GM23248 (cell line): ENCODE measurements at regions not wholly inside any gene's neighbourhood (a gene's known extent, or its start where the extent isn't known, plus 50 kb on each side); places are given as distances from the start of the nearest gene placed in this dataset.

Source experiments
- DNase-seq: peaks from one replicate; pipeline ENCODE4 v3.0.0-alpha.2; 2015
- H2AFZ ChIP-seq: fragments of 200-600 bp; sonication (generic); 2 replicates; pipeline ENCODE4 v1.6.1; 2016; ENCODE audit warnings: antibody characterized with exemption
- H3F3A ChIP-seq: fragments of 200-600 bp; sonication (generic); 2 replicates; pipeline ENCODE4 v1.6.1; 2016; ENCODE audit warnings: mild to moderate bottlenecking, antibody characterized with exemption, mixed run types; ENCODE audit not compliant: insufficient read depth
- H3K27ac ChIP-seq: fragments of 200-600 bp; sonication (generic); 2 replicates; pipeline ENCODE4 v1.5.1; 2016; ENCODE audit warnings: mild to moderate bottlenecking
- H3K27me3 ChIP-seq: fragments of 200-600 bp; sonication (generic); replicated peaks from 2 replicates; pipeline ENCODE4 v1.6.1; 2016; ENCODE audit warnings: mild to moderate bottlenecking; ENCODE audit not compliant: insufficient read depth
- H3K36me3 ChIP-seq: fragments of 200-600 bp; sonication (generic); 2 replicates; pipeline ENCODE4 v1.6.1; 2016; ENCODE audit warnings: low read depth, mild to moderate bottlenecking
- H3K4me1 ChIP-seq: fragments of 200-600 bp; sonication (generic); 2 replicates; pipeline ENCODE4 v1.6.1; 2016; ENCODE audit warnings: mild to moderate bottlenecking; ENCODE audit not compliant: insufficient read depth
- H3K4me2 ChIP-seq: fragments of 200-600 bp; sonication (generic); one replicate; pipeline ENCODE4 v1.6.1; 2016; ENCODE audit warnings: mild to moderate bottlenecking; ENCODE audit not compliant: unreplicated experiment
- H3K4me3 ChIP-seq: fragments of 200-600 bp; sonication (generic); 2 replicates; pipeline ENCODE4 v1.5.1; 2016; ENCODE audit warnings: mild to moderate bottlenecking
- H3K79me2 ChIP-seq: fragments of 200-600 bp; sonication (generic); 2 replicates; pipeline ENCODE4 v1.6.1; 2016; ENCODE audit warnings: mild to moderate bottlenecking; ENCODE audit not compliant: insufficient read depth
- H3K9ac ChIP-seq: fragments of 200-600 bp; sonication (generic); 2 replicates; pipeline ENCODE4 v1.6.1; 2016; ENCODE audit warnings: mild to moderate bottlenecking
- H3K9me2 ChIP-seq: fragments of 200-600 bp; sonication (generic); 2 replicates; pipeline ENCODE4 v1.6.1; 2016; ENCODE audit warnings: mixed run types, mild to moderate bottlenecking, moderate library complexity; ENCODE audit not compliant: insufficient read depth
- H3K9me3 ChIP-seq: fragments of 200-600 bp; sonication (generic); one replicate; pipeline ENCODE4 v1.6.1; 2017; ENCODE audit warnings: low read depth
- H4K20me1 ChIP-seq: fragments of 200-600 bp; sonication (generic); 2 replicates; pipeline ENCODE4 v1.6.0; 2016; ENCODE audit not compliant: insufficient read depth
- EZH2 ChIP-seq: fragments of 200-600 bp; sonication (generic); IDR thresholded peaks from 2 replicates; pipeline ENCODE4 v1.6.1; 2018; ENCODE audit warnings: antibody characterized with exemption, mild to moderate bottlenecking; ENCODE audit not compliant: insufficient read depth, poor library complexity, severe bottlenecking
- EZH2phosphoT487 ChIP-seq: fragments of 200-600 bp; sonication (generic); IDR thresholded peaks from 2 replicates; pipeline ENCODE4 v1.6.1; 2018; ENCODE audit warnings: antibody characterized with exemption, moderate library complexity, mild to moderate bottlenecking, low read depth; ENCODE audit not compliant: insufficient read depth
- whole genome bisulfite sequencing, 2 experiments: methylation state at CpG; one replicate each; pipeline ENCODE4 v1.1.6; 2015 to 2017; ENCODE audit warnings: low lambda C conversion rate in 2 of 2, low coverage in 1 of 2; ENCODE audit errors: missing lambda C conversion rate in 2 of 2; 5-methylcytosine and 5-hydroxymethylcytosine counted together
- in situ Hi-C: fragments of 300-500 bp; cut with MboI; formaldehyde crosslinking; loops from 2 replicates; pipeline ENCODE4 v1.15.0; 2020

DNA sequence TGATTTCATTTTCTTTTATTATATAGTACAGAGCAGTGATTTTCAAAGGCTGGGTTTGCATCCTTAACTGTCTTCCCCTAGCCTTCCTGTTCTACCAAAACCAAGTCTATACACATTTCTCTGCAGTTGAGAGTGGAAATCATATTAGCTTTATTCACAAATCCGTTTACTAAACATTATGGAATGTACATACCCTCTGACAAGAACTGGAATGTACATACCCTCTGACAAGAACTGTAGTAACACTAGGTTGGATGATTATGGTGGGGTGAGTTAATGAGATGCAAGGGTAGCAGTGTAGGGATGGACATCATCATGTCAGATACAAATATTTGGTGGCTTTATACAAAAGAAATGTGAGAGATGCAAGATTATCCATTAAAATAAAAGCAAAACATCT is 154.8 kb downstream of the CYB561 start:
- TF ChIP-seq EZH2 = no peak
- TF ChIP-seq EZH2phosphoT487 = no peak
- in situ Hi-C loops = no loop called here
- H3K27me3 ChIP-seq = no peaks in the 10 kb centered on the region
- peaks cover 2% of the 10 kb centered on the region for H3K9me3 ChIP-seq
- no peak overlapping the region for H3K27ac ChIP-seq
- no peak overlapping the region for H3K9ac ChIP-seq
- H3K4me2 ChIP-seq = peak overlapping the region; percentile 10
- WGBS, 2 experiments = 61 to 65% methylated on average over 1 of the region's 1 CpG
- peaks cover 48% of the 10 kb centered on the region for H3K4me1 ChIP-seq
- no peak overlapping the region for H3K4me3 ChIP-seq
- peaks cover 17% of the 10 kb centered on the region for H3K36me3 ChIP-seq
- H3F3A ChIP-seq = peaks cover 40% of the 10 kb centered on the region
- DNase-seq = no peak
- H4K20me1 ChIP-seq = no peaks in the 10 kb centered on the region
- peaks cover 75% of the 10 kb centered on the region for H3K79me2 ChIP-seq
- no peaks in the 10 kb centered on the region for H3K9me2 ChIP-seq
- H2AFZ ChIP-seq = no peak overlapping the region

DNA sequence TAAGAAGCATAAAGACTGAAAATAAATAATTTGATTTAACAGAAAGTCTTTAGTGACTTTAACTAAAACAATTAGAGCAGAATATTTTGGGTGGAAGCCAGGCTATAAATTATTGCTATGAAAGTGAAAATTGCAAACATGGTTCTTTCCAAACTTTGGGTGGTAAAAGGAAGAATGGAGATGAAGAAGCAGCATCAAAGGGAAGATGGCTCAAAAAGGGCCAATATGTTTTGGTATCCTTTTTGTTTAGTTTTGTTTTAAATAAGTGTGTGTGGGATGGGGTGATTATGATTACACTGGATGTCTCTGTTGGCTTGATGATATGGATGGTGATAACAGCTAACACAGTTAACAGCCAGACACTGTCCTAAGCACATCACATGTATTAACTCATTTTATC is 153.7 kb downstream of the CYB561 start:
- no peak for DNase-seq
- H3K27ac ChIP-seq = peak overlapping the region; percentile 85
- peaks cover 75% of the 10 kb centered on the region for H3K79me2 ChIP-seq
- in situ Hi-C loops = no loop called here
- peaks cover 19% of the 10 kb centered on the region for H3K36me3 ChIP-seq
- no peak overlapping the region for H3K9ac ChIP-seq
- no peak overlapping the region for H2AFZ ChIP-seq
- H3K9me3 ChIP-seq = no peaks in the 10 kb centered on the region
- no peaks in the 10 kb centered on the region for H3K27me3 ChIP-seq
- peaks cover 51% of the 10 kb centered on the region for H3F3A ChIP-seq
- H3K9me2 ChIP-seq = no peaks in the 10 kb centered on the region
- no peak overlapping the region for H3K4me3 ChIP-seq
- H4K20me1 ChIP-seq = no peaks in the 10 kb centered on the region
- H3K4me1 ChIP-seq = peaks cover 48% of the 10 kb centered on the region
- H3K4me2 ChIP-seq = peak overlapping the region; percentile 54
- TF ChIP-seq EZH2phosphoT487 = no peak

DNA sequence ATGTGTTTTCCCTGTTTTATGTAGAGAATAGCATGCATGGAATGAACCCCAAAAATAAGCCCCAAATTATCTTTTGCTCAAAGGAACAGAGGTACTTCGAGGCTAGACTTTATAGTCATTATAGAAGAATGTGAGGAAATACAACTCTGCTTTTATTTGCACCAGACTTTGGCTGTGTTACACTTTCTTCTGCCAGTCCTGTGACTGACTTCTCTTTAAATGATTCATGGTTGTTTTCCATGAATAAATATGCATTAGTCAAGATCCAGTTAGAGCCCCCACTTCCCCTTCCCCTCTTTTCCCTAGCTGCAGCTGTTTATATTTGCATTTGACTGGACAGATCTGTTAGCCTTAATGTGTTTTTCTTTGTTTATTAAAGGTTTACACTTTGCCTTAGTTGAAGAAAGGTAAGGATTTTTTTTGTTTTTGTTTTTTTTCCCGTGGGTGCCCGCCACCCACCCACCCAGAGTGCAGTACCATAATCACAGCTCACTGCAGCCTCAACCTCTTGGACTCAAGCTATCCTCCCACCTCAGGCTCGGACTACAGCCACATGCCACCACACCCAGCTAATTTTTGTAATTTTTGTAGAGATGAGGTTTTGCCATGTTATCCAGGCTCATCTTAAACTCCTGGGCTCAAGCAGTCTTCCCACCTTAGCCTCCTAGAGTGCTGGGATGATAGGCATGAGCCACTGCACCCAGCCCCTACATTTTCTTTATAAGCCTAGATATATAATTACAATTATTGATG is 152.6 kb downstream of the CYB561 start:
- Histone ChIP-seq H3K27me3 (no peaks in the 10 kb centered on the region), H3K9ac (peak overlapping the region; percentile 49), H3K36me3 (peaks cover 19% of the 10 kb centered on the region), H3K4me2 (peak overlapping the region; percentile 54), H3K4me3 (peak overlapping the region; percentile 9; the same call in 1 of the 2 replicates), H3K9me3 (no peaks in the 10 kb centered on the region), H3K79me2 (peaks cover 75% of the 10 kb centered on the region), H3K27ac (peak overlapping the region; percentile 85), H3K4me1 (peaks cover 48% of the 10 kb centered on the region), H4K20me1 (no peaks in the 10 kb centered on the region), H3F3A (peaks cover 53% of the 10 kb centered on the region), H2AFZ (no peak overlapping the region), H3K9me2 (no peaks in the 10 kb centered on the region)
- peak; percentile 82 for DNase-seq
- TF ChIP-seq EZH2phosphoT487 (no peak), EZH2 (no peak)
- 7 to 14% methylated on average over 4 of the region's 4 CpGs for WGBS, 2 experiments
- in situ Hi-C loops = no loop called here

DNA sequence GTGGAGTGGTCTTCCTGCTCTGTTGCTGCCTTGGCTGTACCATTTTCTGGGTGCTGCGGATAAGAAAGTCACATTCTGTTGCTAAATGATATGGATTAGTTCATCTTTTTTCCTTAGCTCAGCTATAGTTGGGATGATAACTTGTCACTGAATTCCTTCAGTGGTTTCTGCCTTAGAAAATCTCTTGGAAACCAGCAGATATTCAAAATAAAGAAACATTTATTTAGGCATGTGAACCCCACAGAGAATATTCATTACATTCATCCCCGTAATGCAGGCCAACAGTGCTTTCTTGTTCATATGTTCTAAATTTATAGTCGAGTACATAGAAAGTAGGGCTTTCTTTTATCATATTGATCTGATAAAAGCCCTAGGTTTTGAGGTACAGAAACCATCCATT is 151.3 kb downstream of the CYB561 start:
- Histone ChIP-seq H3K4me2 (no peak overlapping the region), H2AFZ (no peak overlapping the region), H4K20me1 (no peaks in the 10 kb centered on the region), H3K79me2 (peaks cover 73% of the 10 kb centered on the region), H3F3A (peaks cover 53% of the 10 kb centered on the region), H3K36me3 (peaks cover 19% of the 10 kb centered on the region), H3K9me2 (no peaks in the 10 kb centered on the region), H3K27ac (peak overlapping the region; percentile 85), H3K9ac (no peak overlapping the region), H3K4me3 (no peak overlapping the region), H3K27me3 (no peaks in the 10 kb centered on the region), H3K4me1 (peaks cover 48% of the 10 kb centered on the region), H3K9me3 (no peaks in the 10 kb centered on the region)
- TF ChIP-seq EZH2phosphoT487 = no peak
- no peak for TF ChIP-seq EZH2
- in situ Hi-C loops = no loop called here
- DNase-seq = no peak
- 96 to 98% methylated on average over 3 of the region's 3 CpGs for WGBS, 2 experiments

DNA sequence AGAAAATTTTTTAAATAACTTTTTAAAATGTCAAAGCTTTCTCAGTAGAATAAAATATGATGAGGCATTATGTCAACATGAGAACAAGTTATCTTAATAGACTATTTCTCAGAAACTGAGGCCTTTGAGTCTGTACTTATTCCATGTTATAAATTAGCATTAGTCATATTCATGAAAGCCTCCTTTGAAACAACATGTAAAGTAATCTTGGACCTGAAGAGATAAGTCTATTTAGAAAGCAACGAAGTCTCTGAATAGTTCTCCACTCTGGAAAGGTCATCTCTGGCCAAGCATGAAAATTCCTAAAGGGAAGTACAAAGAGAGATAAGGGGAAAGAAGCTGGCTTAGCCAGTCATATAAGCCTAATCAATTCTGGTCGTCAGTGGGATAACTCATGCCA is 150.8 kb downstream of the CYB561 start:
- in situ Hi-C loops = no loop called here
- H2AFZ ChIP-seq = no peak overlapping the region
- no peak overlapping the region for H3K9ac ChIP-seq
- H3K4me1 ChIP-seq = peaks cover 48% of the 10 kb centered on the region
- no peak for DNase-seq
- TF ChIP-seq EZH2 (no peak), EZH2phosphoT487 (no peak)
- 8 to 13% methylated on average over 2 of the region's 2 CpGs for WGBS, 2 experiments
- no peaks in the 10 kb centered on the region for H4K20me1 ChIP-seq
- no peaks in the 10 kb centered on the region for H3K9me3 ChIP-seq
- H3K27me3 ChIP-seq = no peaks in the 10 kb centered on the region
- peaks cover 53% of the 10 kb centered on the region for H3F3A ChIP-seq
- no peaks in the 10 kb centered on the region for H3K9me2 ChIP-seq
- peak overlapping the region; percentile 85 for H3K27ac ChIP-seq
- peaks cover 19% of the 10 kb centered on the region for H3K36me3 ChIP-seq
- H3K4me2 ChIP-seq = no peak overlapping the region
- H3K79me2 ChIP-seq = peaks cover 73% of the 10 kb centered on the region
- H3K4me3 ChIP-seq = no peak overlapping the region
